ENCODE measurements at regions not wholly inside any gene's neighbourhood (a gene's known extent, or its start where the extent isn't known, plus 50 kb on each side); places are given as distances from the start of the nearest gene placed in this dataset.

DNA sequence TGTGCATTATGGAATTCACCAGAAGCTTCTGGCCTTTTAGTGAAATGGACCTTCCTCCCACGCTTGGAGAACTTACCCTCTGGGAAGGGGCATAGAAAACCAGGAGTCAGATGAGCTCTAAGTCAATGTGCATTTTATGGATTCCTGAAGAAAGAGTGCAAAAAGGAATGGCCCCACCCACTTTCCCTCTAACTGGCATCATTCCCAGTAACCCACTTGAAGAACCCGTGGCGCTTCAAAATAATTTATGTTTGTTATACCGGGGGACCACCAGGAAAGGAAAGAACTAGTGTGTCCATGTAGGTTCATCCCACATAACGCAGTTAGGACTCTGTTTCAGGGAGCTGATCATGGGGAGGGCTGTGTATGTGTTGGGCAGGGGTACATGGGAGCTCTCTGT lies 1153.4 kb downstream of the TMEM121 start:
- no peak for TF ChIP-seq POLR2A (IDR thresholded peaks at IDR 0.05; ENCODE audit: low read length)
- TF ChIP-seq, protein P1, sequence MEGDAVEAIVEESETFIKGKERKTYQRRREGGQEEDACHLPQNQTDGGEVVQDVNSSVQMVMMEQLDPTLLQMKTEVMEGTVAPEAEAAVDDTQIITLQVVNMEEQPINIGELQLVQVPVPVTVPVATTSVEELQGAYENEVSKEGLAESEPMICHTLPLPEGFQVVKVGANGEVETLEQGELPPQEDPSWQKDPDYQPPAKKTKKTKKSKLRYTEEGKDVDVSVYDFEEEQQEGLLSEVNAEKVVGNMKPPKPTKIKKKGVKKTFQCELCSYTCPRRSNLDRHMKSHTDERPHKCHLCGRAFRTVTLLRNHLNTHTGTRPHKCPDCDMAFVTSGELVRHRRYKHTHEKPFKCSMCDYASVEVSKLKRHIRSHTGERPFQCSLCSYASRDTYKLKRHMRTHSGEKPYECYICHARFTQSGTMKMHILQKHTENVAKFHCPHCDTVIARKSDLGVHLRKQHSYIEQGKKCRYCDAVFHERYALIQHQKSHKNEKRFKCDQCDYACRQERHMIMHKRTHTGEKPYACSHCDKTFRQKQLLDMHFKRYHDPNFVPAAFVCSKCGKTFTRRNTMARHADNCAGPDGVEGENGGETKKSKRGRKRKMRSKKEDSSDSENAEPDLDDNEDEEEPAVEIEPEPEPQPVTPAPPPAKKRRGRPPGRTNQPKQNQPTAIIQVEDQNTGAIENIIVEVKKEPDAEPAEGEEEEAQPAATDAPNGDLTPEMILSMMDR (IDR thresholded peaks at IDR 0.05): no peak
- no peak for TF ChIP-seq CEBPB (IDR thresholded peaks at IDR 0.05)
